ENCODE measurements at regions not wholly inside any gene's neighbourhood (a gene's known extent, or its start where the extent isn't known, plus 50 kb on each side); places are given as distances from the start of the nearest gene placed in this dataset.
"Not testable (repeated sequence)": the region's sequence is repeated elsewhere in the genome, so short reads cannot be mapped to it uniquely, and the experiment has no call there.

GRCh38 chr14:97055355-97055754 lies 258.2 kb downstream of the VRK1 start:
- Mint-ChIP-seq H3K9me3 (no peaks in the 10 kb centered on the region), H3K36me3 (ENCODE audit: low read depth) (no peaks in the 10 kb centered on the region), H3K4me1 (ENCODE audit: low read depth) (no peaks in the 10 kb centered on the region), H3K27me3 (ENCODE audit: low read depth) (peaks cover 2% of the 10 kb centered on the region), H3K4me3 (ENCODE audit: low read depth) (no peak overlapping the region), H3K27ac (no peak overlapping the region)
- DNase-seq (ENCODE audit: low spot score): no peak
- intact Hi-C loops (cut with micrococcal nuclease): no loop called here

GRCh38 chr14:97056086-97056485 lies 258.9 kb downstream of the VRK1 start:
- no peak for DNase-seq (ENCODE audit: low spot score)
- Mint-ChIP-seq H3K9me3 (no peaks in the 10 kb centered on the region), H3K36me3 (ENCODE audit: low read depth) (no peaks in the 10 kb centered on the region), H3K27me3 (ENCODE audit: low read depth) (peaks cover 2% of the 10 kb centered on the region), H3K27ac (no peak overlapping the region), H3K4me1 (ENCODE audit: low read depth) (no peaks in the 10 kb centered on the region), H3K4me3 (ENCODE audit: low read depth) (no peak overlapping the region)
- intact Hi-C loops (cut with micrococcal nuclease): no loop called here

DNA sequence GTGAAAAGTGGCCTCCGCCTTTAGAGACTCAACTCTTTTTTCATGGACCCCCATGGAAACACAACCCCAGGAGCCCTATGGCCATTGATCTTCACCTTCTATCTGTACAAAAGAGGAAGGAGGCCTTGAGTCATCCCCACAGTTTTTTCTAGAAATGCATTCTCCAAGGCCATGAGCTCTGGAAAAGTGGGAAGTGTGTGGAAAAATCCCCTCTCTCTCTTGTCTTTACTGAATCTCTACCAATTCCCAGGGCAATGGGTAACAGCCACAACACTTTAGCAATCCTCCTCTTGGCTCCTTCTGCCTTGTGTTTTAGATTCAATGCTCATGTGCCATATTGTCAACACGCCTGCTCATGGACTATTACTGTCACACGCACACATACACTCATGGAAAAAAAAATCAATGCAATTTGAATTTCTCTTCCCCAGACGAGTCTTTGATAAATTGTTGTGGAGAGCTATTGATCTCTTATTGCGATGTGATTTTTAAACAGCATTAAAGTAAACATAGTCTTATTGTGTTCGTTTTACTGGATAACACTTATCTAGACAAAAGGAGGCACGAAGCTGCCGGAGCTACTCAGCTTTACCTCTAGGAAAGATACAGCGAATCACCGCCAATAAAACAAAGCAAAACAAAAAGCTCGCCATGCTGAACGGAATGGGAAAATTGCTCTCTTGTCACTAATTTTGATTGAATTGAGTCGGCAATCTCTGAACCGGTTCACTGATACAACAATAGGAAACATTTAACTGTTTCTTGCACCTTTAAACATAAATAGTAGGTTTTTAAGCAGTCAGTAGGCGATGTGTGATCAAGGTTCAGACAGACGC lies 260.3 kb downstream of the VRK1 start:
- Mint-ChIP-seq H3K9me3 (no peaks in the 10 kb centered on the region), H3K4me3 (ENCODE audit: low read depth) (no peak overlapping the region), H3K4me1 (ENCODE audit: low read depth) (no peaks in the 10 kb centered on the region), H3K27me3 (ENCODE audit: low read depth) (peaks cover 2% of the 10 kb centered on the region), H3K36me3 (ENCODE audit: low read depth) (no peaks in the 10 kb centered on the region), H3K27ac (no peak overlapping the region)
- intact Hi-C loops (cut with micrococcal nuclease): no loop called here
- DNase-seq (ENCODE audit: low spot score): no peak

GRCh38 chr14:97058074-97058467 lies 260.9 kb downstream of the VRK1 start:
- Mint-ChIP-seq H3K36me3 (ENCODE audit: low read depth) (no peaks in the 10 kb centered on the region), H3K27ac (no peak overlapping the region), H3K27me3 (ENCODE audit: low read depth) (peaks cover 2% of the 10 kb centered on the region), H3K4me3 (ENCODE audit: low read depth) (no peak overlapping the region), H3K9me3 (no peaks in the 10 kb centered on the region), H3K4me1 (ENCODE audit: low read depth) (no peaks in the 10 kb centered on the region)
- intact Hi-C loops (cut with micrococcal nuclease): no loop called here
- no peak for DNase-seq (ENCODE audit: low spot score)

GRCh38 chr14:97058589-97058988 lies 261.4 kb downstream of the VRK1 start:
- Mint-ChIP-seq H3K27me3 (ENCODE audit: low read depth) (peaks cover 2% of the 10 kb centered on the region), H3K27ac (no peak overlapping the region), H3K4me1 (ENCODE audit: low read depth) (no peaks in the 10 kb centered on the region), H3K9me3 (no peaks in the 10 kb centered on the region), H3K4me3 (ENCODE audit: low read depth) (no peak overlapping the region), H3K36me3 (ENCODE audit: low read depth) (no peaks in the 10 kb centered on the region)
- no peak for DNase-seq (ENCODE audit: low spot score)
- intact Hi-C loops (cut with micrococcal nuclease): no loop called here

- no peak for DNase-seq (ENCODE audit: low spot score)
- no peak overlapping the region for H3K4me3 Mint-ChIP-seq (ENCODE audit: low read depth)
- H3K4me1 Mint-ChIP-seq (ENCODE audit: low read depth): no peaks in the 10 kb centered on the region
- peaks cover 2% of the 10 kb centered on the region for H3K27me3 Mint-ChIP-seq (ENCODE audit: low read depth)
- H3K9me3 Mint-ChIP-seq: no peaks in the 10 kb centered on the region
- no peak overlapping the region for H3K27ac Mint-ChIP-seq
- no peaks in the 10 kb centered on the region for H3K36me3 Mint-ChIP-seq (ENCODE audit: low read depth)
- intact Hi-C loops (cut with micrococcal nuclease): no loop called here
Observed at GRCh38 chr14:97061198-97061597, 264.0 kb downstream of the VRK1 start.

DNA sequence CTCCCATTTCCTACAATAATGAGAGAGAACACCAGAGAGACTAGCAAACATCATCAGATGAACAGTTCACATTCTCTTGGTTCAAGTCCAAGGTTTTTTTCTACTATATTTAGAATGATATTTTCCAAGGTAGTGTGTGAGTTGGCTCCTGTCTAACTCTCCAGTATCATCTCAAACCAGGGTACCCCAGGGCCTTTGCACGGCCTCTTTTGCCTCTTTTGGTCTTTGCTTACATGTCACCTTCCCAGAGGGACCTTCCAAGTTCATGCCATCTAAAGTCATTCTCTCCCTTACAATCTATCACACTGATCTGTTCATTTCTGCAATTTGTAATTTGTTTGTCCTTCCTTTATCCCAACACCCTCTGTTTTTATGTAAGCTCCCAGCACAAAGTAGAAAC lies 264.5 kb downstream of the VRK1 start:
- intact Hi-C loops (cut with micrococcal nuclease): no loop called here
- no peak for DNase-seq (ENCODE audit: low spot score)
- Mint-ChIP-seq H3K9me3 (no peaks in the 10 kb centered on the region), H3K4me3 (ENCODE audit: low read depth) (no peak overlapping the region), H3K36me3 (ENCODE audit: low read depth) (no peaks in the 10 kb centered on the region), H3K4me1 (ENCODE audit: low read depth) (no peaks in the 10 kb centered on the region), H3K27me3 (ENCODE audit: low read depth) (peaks cover 3% of the 10 kb centered on the region), H3K27ac (no peak overlapping the region)

- DNase-seq (ENCODE audit: low spot score): no peak
- Mint-ChIP-seq H3K4me1 (ENCODE audit: low read depth) (no peaks in the 10 kb centered on the region), H3K27me3 (ENCODE audit: low read depth) (peaks cover 3% of the 10 kb centered on the region), H3K36me3 (ENCODE audit: low read depth) (no peaks in the 10 kb centered on the region), H3K27ac (no peak overlapping the region), H3K4me3 (ENCODE audit: low read depth) (no peak overlapping the region), H3K9me3 (no peaks in the 10 kb centered on the region)
- intact Hi-C loops (cut with micrococcal nuclease): no loop called here
Observed at GRCh38 chr14:97065305-97066067, 268.3 kb downstream of the VRK1 start.

DNA sequence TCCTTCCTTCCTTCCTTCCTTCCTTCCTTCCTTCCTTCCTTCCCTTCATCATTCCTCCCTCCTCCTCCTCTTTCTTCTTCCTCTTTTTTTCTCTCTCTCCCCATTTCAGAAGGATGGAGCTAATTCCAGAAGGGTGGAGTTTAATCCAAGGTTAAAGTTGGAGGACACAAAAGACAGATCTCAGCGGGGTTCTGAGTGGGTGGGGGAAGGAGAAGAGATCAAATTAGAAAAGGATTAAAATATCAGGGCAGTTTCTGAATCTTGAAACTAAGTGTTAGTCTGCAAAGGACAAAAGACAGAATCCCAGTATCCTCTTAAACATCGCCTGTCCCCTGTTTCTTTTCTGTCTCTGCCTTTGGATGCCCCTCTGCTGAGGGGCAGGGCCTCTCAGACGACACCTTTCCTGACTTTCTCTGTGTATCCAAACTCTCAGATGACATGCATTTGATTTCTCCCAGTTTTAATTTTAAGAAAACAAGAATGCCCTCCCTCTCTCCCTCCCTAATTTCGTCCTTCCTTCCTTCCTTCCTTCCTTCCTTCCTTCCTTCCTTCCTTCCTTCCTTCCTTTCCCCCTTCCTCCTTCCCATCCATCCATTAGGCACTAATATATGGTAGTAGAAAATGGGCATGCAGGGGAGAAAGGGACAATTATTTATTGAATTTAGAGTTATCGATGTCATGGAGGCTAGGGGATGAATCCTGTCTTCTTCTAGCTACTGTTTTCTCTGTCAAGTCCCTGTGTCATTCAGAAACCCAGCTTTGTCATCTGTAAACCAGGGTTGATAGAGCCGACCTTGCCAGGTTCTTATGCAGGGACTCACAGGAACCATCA lies 269.1 kb downstream of the VRK1 start:
- H3K9me3 Mint-ChIP-seq: no peaks in the 10 kb centered on the region
- no peak overlapping the region for H3K4me3 Mint-ChIP-seq (ENCODE audit: low read depth)
- no peaks in the 10 kb centered on the region for H3K4me1 Mint-ChIP-seq (ENCODE audit: low read depth)
- H3K27me3 Mint-ChIP-seq (ENCODE audit: low read depth): peaks cover 3% of the 10 kb centered on the region
- no peak for DNase-seq (ENCODE audit: low spot score)
- no peak overlapping the region for H3K27ac Mint-ChIP-seq
- intact Hi-C loops (cut with micrococcal nuclease): no loop called here
- H3K36me3 Mint-ChIP-seq (ENCODE audit: low read depth): no peaks in the 10 kb centered on the region

- intact Hi-C loops (cut with micrococcal nuclease); H3K9me3 Mint-ChIP-seq; H3K27ac Mint-ChIP-seq; H3K4me3 Mint-ChIP-seq (ENCODE audit: low read depth); DNase-seq (ENCODE audit: low spot score); H3K4me1 Mint-ChIP-seq (ENCODE audit: low read depth); H3K27me3 Mint-ChIP-seq (ENCODE audit: low read depth); H3K36me3 Mint-ChIP-seq (ENCODE audit: low read depth): not testable (repeated sequence)
Observed at GRCh38 chr14:97068293-97068692, 271.1 kb downstream of the VRK1 start.

- intact Hi-C loops (cut with micrococcal nuclease): no loop called here
- H3K4me1 Mint-ChIP-seq (ENCODE audit: low read depth): no peaks in the 10 kb centered on the region
Observed at GRCh38 chr14:97070259-97070658, 273.1 kb downstream of the VRK1 start.

DNA sequence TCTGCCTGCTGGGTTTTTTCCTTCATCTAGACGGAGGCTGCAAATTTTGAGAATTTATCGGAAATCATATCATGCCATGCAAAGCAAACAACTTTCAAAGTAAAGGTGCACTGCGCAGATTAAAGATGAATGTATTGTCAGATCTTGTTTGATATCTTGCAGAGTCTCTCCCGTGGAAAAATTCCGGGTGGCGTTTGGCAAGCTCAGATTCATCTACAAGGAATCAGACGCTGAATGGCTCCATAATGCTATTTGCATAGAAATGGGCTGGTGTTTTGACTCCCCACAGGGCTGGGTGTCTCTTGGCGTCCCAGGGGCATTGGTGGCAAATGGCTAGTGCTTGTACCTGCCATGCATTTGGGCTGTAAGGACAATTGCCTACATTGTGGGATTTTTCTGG lies 274.0 kb downstream of the VRK1 start:
- Mint-ChIP-seq H3K36me3 (ENCODE audit: low read depth) (no peaks in the 10 kb centered on the region), H3K4me3 (ENCODE audit: low read depth) (no peak overlapping the region), H3K27me3 (ENCODE audit: low read depth) (peaks cover 1% of the 10 kb centered on the region), H3K9me3 (no peaks in the 10 kb centered on the region), H3K27ac (no peak overlapping the region), H3K4me1 (ENCODE audit: low read depth) (no peaks in the 10 kb centered on the region)
- intact Hi-C loops (cut with micrococcal nuclease): no loop called here
- no peak for DNase-seq (ENCODE audit: low spot score)

More at GRCh38 chr14:97070259-97070658, 273.1 kb downstream of the VRK1 start:
- DNase-seq (ENCODE audit: low spot score): no peak
- Mint-ChIP-seq H3K9me3 (no peaks in the 10 kb centered on the region), H3K4me3 (ENCODE audit: low read depth) (no peak overlapping the region), H3K27me3 (ENCODE audit: low read depth) (peaks cover 3% of the 10 kb centered on the region), H3K36me3 (ENCODE audit: low read depth) (no peaks in the 10 kb centered on the region), H3K27ac (no peak overlapping the region)

GRCh38 chr14:97073622-97074021 lies 276.4 kb downstream of the VRK1 start:
- H3K36me3 Mint-ChIP-seq (ENCODE audit: low read depth): no peaks in the 10 kb centered on the region
- intact Hi-C loops (cut with micrococcal nuclease): no loop called here
- no peak overlapping the region for H3K4me3 Mint-ChIP-seq (ENCODE audit: low read depth)
- DNase-seq (ENCODE audit: low spot score): no peak
- H3K9me3 Mint-ChIP-seq: no peaks in the 10 kb centered on the region
- no peak overlapping the region for H3K27ac Mint-ChIP-seq
- no peaks in the 10 kb centered on the region for H3K27me3 Mint-ChIP-seq (ENCODE audit: low read depth)
- peaks cover 5% of the 10 kb centered on the region for H3K4me1 Mint-ChIP-seq (ENCODE audit: low read depth)
